22Rv1 (cell line): ENCODE measurements at regions not wholly inside any gene's neighbourhood (a gene's known extent, or its start where the extent isn't known, plus 50 kb on each side); places are given as distances from the start of the nearest gene placed in this dataset.

Source experiments
- H3K27ac ChIP-seq: fragments of 450-650 bp; 2 replicates; pipeline ENCODE4 v1.5.1; 2017
- ZFX ChIP-seq: fragments of 450-650 bp; IDR thresholded peaks from 2 replicates; pipeline ENCODE4 v1.6.1; 2017; ENCODE audit warnings: antibody characterized with exemption, borderline replicate concordance
- TF ChIP-seq, protein P1 (sequence below): fragments of 450-650 bp; IDR thresholded peaks from 2 replicates; pipeline ENCODE4 v1.5.1; 2017; ENCODE audit warnings: mild to moderate bottlenecking

DNA sequence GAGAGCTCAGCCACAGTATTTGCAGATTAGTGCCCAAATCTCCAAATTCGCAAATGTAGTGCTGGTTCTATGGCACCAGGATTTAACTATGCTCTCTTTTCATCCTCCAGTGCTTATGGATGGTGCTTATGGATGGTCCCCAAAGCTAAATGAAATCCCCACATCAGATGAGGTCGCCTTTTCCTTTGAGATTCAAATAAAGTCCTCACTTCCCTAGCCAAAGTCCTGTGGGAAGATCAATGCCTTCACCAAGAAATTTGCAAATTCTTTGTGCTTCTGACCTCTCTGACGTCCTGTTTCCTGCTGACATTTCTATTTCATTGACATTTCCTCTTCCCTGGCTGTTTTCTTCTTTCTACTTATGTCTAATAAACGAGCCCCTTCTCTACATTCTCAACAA is 1077.0 kb upstream of the C9orf72 start:
- no peak overlapping the region for H3K27ac ChIP-seq
- no peak for TF ChIP-seq ZFX
- TF ChIP-seq, protein P1, sequence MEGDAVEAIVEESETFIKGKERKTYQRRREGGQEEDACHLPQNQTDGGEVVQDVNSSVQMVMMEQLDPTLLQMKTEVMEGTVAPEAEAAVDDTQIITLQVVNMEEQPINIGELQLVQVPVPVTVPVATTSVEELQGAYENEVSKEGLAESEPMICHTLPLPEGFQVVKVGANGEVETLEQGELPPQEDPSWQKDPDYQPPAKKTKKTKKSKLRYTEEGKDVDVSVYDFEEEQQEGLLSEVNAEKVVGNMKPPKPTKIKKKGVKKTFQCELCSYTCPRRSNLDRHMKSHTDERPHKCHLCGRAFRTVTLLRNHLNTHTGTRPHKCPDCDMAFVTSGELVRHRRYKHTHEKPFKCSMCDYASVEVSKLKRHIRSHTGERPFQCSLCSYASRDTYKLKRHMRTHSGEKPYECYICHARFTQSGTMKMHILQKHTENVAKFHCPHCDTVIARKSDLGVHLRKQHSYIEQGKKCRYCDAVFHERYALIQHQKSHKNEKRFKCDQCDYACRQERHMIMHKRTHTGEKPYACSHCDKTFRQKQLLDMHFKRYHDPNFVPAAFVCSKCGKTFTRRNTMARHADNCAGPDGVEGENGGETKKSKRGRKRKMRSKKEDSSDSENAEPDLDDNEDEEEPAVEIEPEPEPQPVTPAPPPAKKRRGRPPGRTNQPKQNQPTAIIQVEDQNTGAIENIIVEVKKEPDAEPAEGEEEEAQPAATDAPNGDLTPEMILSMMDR = no peak

DNA sequence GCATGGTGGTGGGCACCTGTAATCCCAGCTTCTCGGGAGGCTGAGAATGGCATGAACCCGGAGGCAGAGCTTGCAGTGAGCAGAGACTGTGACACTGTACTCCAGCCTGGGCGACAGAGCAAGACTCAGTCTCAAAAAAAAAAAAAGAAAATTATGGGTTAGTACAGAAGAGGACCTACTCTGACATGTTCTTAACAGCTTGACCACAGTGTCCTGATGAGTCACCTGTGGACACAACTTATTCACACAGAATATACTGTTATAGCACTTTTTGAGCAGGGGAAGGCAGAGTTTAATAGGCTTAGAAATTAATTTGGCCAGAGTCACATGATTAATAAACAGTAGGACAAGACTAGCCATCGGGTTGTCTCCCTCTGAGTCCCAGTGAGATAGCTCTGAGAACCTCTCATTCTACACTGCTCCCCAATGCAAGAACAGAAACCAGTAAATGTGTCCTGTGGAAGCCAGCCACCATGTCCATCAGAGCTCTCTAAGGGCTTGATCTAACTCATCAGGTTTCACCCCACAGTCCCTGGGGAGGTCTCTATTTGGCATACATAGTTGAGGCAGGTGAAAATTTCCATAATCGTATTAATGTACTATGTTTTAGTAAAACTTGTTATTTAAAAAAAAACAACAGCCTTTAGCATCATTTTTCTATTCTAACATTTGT is 1077.9 kb upstream of the C9orf72 start:
- TF ChIP-seq, protein P1 = no peak
- TF ChIP-seq ZFX = no peak
- H3K27ac ChIP-seq = no peak overlapping the region

DNA sequence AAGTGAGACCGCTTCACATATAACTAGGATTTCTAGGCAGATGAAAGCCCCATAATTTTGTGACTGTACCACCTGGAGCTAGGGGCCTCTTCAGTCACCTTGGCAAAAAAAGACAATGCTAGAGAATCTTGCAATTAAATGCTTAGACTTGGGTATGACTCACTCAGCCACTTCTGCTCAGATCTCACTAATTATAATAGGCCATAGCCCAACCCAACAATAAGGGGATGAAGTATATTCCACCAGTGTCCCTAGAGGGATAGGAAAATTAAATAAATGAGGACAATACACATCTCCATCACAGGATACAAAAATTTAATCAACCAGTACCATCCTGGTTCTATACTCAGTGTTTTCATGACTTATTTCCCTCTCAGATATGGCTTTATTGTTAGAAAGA is 1079.9 kb upstream of the C9orf72 start:
- no peak overlapping the region for H3K27ac ChIP-seq
- no peak for TF ChIP-seq ZFX
- TF ChIP-seq, protein P1 = no peak

DNA sequence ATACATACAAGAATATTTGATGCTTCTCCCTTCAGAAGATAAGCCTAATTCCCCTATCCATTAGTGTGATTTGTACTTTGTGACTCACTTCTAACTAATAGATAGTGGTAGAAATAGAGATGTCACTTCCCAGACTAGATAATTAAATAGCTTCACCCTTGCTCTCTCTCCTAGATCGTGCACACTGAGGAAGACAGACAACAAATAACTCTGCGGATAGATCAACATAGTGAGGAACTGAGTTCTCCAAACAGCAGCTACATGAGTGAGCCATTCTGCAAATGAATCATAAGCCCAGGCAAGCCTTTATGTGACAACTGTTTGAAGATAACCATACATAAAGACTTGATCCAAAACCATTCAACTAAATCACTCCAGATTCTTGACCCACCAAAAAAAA is 1083.4 kb upstream of the C9orf72 start:
- TF ChIP-seq, protein P1 = no peak
- no peak for TF ChIP-seq ZFX
- H3K27ac ChIP-seq = no peak overlapping the region

DNA sequence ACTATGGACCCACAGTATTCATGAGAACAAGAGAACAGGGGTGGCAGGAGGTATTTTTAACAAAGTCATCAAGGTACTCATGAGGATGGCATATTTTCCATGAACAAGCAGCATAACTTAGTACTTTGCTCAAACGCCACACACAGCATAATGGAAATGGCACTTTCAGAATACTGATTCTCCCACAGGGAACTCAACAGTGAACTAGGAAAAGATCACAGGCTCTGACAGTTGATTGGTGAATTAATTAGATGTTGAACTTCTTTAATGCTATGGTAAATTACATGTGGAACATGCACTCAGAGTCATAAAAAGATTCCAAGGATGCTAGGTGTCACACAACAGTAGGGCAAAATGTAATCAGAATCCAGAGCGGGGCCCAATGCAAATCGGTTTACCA is 1088.6 kb upstream of the C9orf72 start:
- no peak overlapping the region for H3K27ac ChIP-seq
- TF ChIP-seq, protein P1 = no peak
- TF ChIP-seq ZFX = no peak

DNA sequence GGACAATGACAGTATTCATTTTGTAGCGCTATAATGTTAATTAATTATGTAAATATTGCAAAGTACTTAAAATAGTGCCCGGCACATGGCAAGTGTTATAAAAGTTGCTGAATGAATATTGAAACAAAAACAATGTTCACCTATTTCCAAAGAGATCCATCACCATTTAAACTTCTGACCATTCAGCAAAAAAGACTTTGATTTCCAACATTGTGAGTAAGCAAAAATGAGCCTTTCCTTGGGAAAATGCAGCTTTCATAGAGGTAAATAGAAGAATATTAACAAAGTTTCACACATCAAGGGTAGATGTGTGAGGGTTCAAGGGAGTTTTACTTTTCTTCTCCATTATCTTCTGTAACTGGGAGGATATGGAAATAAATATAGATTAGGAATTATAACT is 1089.4 kb upstream of the C9orf72 start:
- TF ChIP-seq, protein P1 = no peak
- TF ChIP-seq ZFX = no peak
- H3K27ac ChIP-seq = no peak overlapping the region

DNA sequence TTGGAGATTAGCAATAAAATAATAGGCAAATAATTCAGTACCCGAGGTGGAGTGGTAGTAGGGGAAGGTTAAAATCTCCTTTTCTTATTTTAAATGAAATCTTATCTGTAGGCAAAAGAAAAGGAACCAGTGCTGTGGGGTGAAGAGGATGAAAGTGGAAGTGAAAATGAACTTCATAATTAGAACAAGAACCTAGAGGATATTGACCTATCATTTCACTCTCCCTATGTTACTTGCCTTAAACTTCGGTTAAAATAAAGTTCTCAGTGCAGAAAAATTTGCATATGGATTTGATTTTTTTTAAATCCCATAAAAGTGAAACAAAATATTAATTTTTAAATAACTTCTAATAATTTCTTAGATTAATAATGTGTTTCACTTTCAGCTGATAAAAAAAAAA is 1094.9 kb upstream of the C9orf72 start:
- TF ChIP-seq, protein P1 = no peak
- H3K27ac ChIP-seq = no peak overlapping the region
